Nephron progenitor cell (in vitro differentiated cells): ENCODE measurements at regions not wholly inside any gene's neighbourhood (a gene's known extent, or its start where the extent isn't known, plus 50 kb on each side); places are given as distances from the start of the nearest gene placed in this dataset.

Experiments
- DNase-seq: peaks from one replicate; pipeline ENCODE4 v3.0.0; 2021
- H3K27ac Mint-ChIP-seq: 2 replicates; pipeline ENCODE4 v1.8.0; 2021; ENCODE audit warnings: mild to moderate bottlenecking, moderate library complexity, mixed read lengths
- H3K27me3 Mint-ChIP-seq: 2 replicates; pipeline ENCODE4 v1.8.0; 2021; ENCODE audit warnings: mild to moderate bottlenecking, low read depth, mixed read lengths; ENCODE audit not compliant: poor library complexity
- H3K36me3 Mint-ChIP-seq: 2 replicates; pipeline ENCODE4 v1.8.0; 2021; ENCODE audit warnings: low read depth, mixed read lengths
- H3K4me1 Mint-ChIP-seq: 2 replicates; pipeline ENCODE4 v1.8.0; 2021; ENCODE audit warnings: mixed read lengths
- H3K4me3 Mint-ChIP-seq: 2 replicates; pipeline ENCODE4 v1.8.0; 2021; ENCODE audit warnings: mild to moderate bottlenecking, moderate library complexity, mixed read lengths
- H3K9me3 Mint-ChIP-seq: 2 replicates; pipeline ENCODE4 v1.8.0; 2021; ENCODE audit warnings: mild to moderate bottlenecking, moderate library complexity, mixed read lengths
- CTCF ChIP-seq: fragments of 200-600 bp; sonication (generic); IDR thresholded peaks from 2 replicates; pipeline ENCODE4 v1.5.0; 2021; ENCODE audit warnings: antibody characterized with exemption

GRCh38 chr4:101730291-101731117 lies 60.0 kb upstream of the BANK1 start:
- Mint-ChIP-seq H3K4me1 (no peaks in the 10 kb centered on the region), H3K27me3 (no peaks in the 10 kb centered on the region), H3K36me3 (no peaks in the 10 kb centered on the region), H3K27ac (no peak overlapping the region), H3K4me3 (no peak overlapping the region), H3K9me3 (no peaks in the 10 kb centered on the region)
- DNase-seq, result peak; percentile 51
- peak; percentile 57 for TF ChIP-seq CTCF

- Mint-ChIP-seq H3K9me3 (no peaks in the 10 kb centered on the region), H3K4me3 (no peak overlapping the region), H3K27me3 (no peaks in the 10 kb centered on the region), H3K36me3 (no peaks in the 10 kb centered on the region), H3K4me1 (no peaks in the 10 kb centered on the region), H3K27ac (no peak overlapping the region)
- DNase-seq, result no peak
- TF ChIP-seq CTCF, result no peak
Observed at GRCh38 chr4:101727238-101727637, 63.3 kb upstream of the BANK1 start.

GRCh38 chr4:101724093-101724492 lies 66.4 kb upstream of the BANK1 start:
- Mint-ChIP-seq H3K4me3 (no peak overlapping the region), H3K4me1 (no peaks in the 10 kb centered on the region), H3K27me3 (no peaks in the 10 kb centered on the region), H3K36me3 (no peaks in the 10 kb centered on the region), H3K27ac (no peak overlapping the region), H3K9me3 (no peaks in the 10 kb centered on the region)
- TF ChIP-seq CTCF, result no peak
- DNase-seq, result no peak

- no peaks in the 10 kb centered on the region for H3K36me3 Mint-ChIP-seq
- H3K27ac Mint-ChIP-seq, result no peak overlapping the region
- TF ChIP-seq CTCF, result no peak
- peaks cover 32% of the 10 kb centered on the region for H3K9me3 Mint-ChIP-seq
- H3K4me1 Mint-ChIP-seq, result no peaks in the 10 kb centered on the region
- H3K27me3 Mint-ChIP-seq, result no peaks in the 10 kb centered on the region
- DNase-seq, result no peak
- H3K4me3 Mint-ChIP-seq, result no peak overlapping the region
Observed at GRCh38 chr4:101718810-101719209, 71.7 kb upstream of the BANK1 start.

GRCh38 chr4:101711590-101712260 lies 78.8 kb upstream of the BANK1 start:
- peaks cover 16% of the 10 kb centered on the region for H3K9me3 Mint-ChIP-seq
- no peak for DNase-seq
- H3K27ac Mint-ChIP-seq, result no peak overlapping the region
- H3K4me3 Mint-ChIP-seq, result no peak overlapping the region
- TF ChIP-seq CTCF, result no peak
- no peaks in the 10 kb centered on the region for H3K36me3 Mint-ChIP-seq
- no peaks in the 10 kb centered on the region for H3K27me3 Mint-ChIP-seq
- H3K4me1 Mint-ChIP-seq, result no peaks in the 10 kb centered on the region
